ENCODE measurements at regions not wholly inside any gene's neighbourhood (a gene's known extent, or its start where the extent isn't known, plus 50 kb on each side); places are given as distances from the start of the nearest gene placed in this dataset.
"Not testable (repeated sequence)": the region's sequence is repeated elsewhere in the genome, so short reads cannot be mapped to it uniquely, and the experiment has no call there.

- Mint-ChIP-seq H3K36me3 (ENCODE audit: insufficient read depth in 1 of 3, low read depth in 3 of 3) (peaks cover 0 to 3% (median 0%) of the 10 kb centered on the region in 3 experiments; a peak in 1 of 7 replicates), H3K27me3 (ENCODE audit: low read depth) (peaks cover 2% of the 10 kb centered on the region; the same call in 1 of the 2 replicates), H3K27ac (no peak overlapping the region; a peak in 1 of 7 replicates), H3K4me3 (no peak overlapping the region), H3K9me3 (peaks cover 0 to 4% of the 10 kb centered on the region in 2 experiments; a peak in 1 of 5 replicates), H3K4me1 (peaks cover 3 to 14% of the 10 kb centered on the region in 2 experiments)
- Histone ChIP-seq H3K4ac (ENCODE audit: low read depth, low read length) (no peak overlapping the region), H3K9ac (ENCODE audit: extremely low read depth, insufficient read length, low read length) (no peak overlapping the region), H3T11ph (ENCODE audit: low read length) (no peak overlapping the region), H4K20me1 (ENCODE audit: control insufficient read depth, insufficient read depth, insufficient read length) (no peaks in the 10 kb centered on the region), H4K91ac (ENCODE audit: insufficient read length, low read depth, low read length) (no peak overlapping the region), H3K23me2 (ENCODE audit: insufficient read length, low read depth, low read length, poor library complexity, severe bottlenecking) (no peaks in the 10 kb centered on the region), H4K8ac (replicated peaks; ENCODE audit: insufficient read length, low read depth, low read length) (no peak overlapping the region), H2AFZ (ENCODE audit: low read length) (no peak overlapping the region), H4K5ac (ENCODE audit: insufficient read length, low read depth, low read length) (no peak overlapping the region), H3K23ac (ENCODE audit: insufficient read length, low read depth, low read length) (no peak overlapping the region), H3K27ac (ENCODE audit: insufficient read length, low read depth, low read length) (no peak overlapping the region), H3K56ac (ENCODE audit: insufficient read length, low read depth, low read length) (no peak overlapping the region), H3K79me2 (ENCODE audit: insufficient read depth, low read length) (no peaks in the 10 kb centered on the region), H3K79me1 (ENCODE audit: insufficient read depth, low read depth, low read length, poor library complexity, severe bottlenecking) (no peaks in the 10 kb centered on the region), H2BK15ac (ENCODE audit: low read depth, low read length) (no peak overlapping the region), H3K9me3 (ENCODE audit: control insufficient read depth, low read depth, low read length) (no peaks in the 10 kb centered on the region), H2BK5ac (ENCODE audit: insufficient read length, low read length) (no peak overlapping the region), H3K27me3 (ENCODE audit: insufficient read depth, low read length) (no peaks in the 10 kb centered on the region), H3K4me2 (ENCODE audit: insufficient read depth, insufficient read length, low read length) (no peak overlapping the region), H2BK12ac (ENCODE audit: insufficient read length, low read depth, low read length) (no peak overlapping the region), H2BK20ac (ENCODE audit: low read depth, low read length, poor library complexity, severe bottlenecking) (no peak overlapping the region), H3K4me1 (ENCODE audit: insufficient read depth, low read length) (no peaks in the 10 kb centered on the region), H2AK5ac (ENCODE audit: insufficient read length, low read length) (no peak overlapping the region), H3K14ac (ENCODE audit: insufficient read depth, low read length) (no peak overlapping the region), H3K18ac (ENCODE audit: insufficient read length, low read depth, low read length) (no peak overlapping the region), H2BK120ac (ENCODE audit: low read depth, low read length, poor library complexity, severe bottlenecking) (no peak overlapping the region)
- no CpG with 5 or more reads among the region's 18 CpGs for WGBS (ENCODE audit: extremely low coverage, insufficient read length, low lambda C conversion rate)
- no peak for DNase-seq
- TF ChIP-seq CTCF (conservative IDR thresholded peaks at IDR 0.05): no peak
Measured at GRCh38 chr3:194950906-194951628, 265.4 kb downstream of the FAM43A start.

DNA sequence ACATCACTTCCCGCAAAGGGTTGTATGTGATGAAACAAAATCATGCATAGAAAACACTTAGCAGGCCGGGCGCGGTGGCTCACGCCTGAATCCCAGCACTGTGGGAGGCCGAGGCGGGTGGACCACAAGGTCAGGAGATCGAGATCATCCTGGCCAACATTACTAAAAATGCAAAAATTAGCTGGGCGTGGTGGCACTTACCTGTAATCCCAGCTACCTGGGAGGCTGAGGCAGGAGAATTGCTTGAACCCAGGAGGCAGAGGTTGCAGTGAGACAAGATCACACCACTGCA lies 265.9 kb downstream of the FAM43A start:
- H3K4me3 Mint-ChIP-seq; H3K18ac ChIP-seq (ENCODE audit: insufficient read length, low read depth, low read length); H3K79me1 ChIP-seq (ENCODE audit: insufficient read depth, low read depth, low read length, poor library complexity, severe bottlenecking); H4K8ac ChIP-seq (replicated peaks; ENCODE audit: insufficient read length, low read depth, low read length); H3K4me2 ChIP-seq (ENCODE audit: insufficient read depth, insufficient read length, low read length); H3K9me3 Mint-ChIP-seq; H3K79me2 ChIP-seq (ENCODE audit: insufficient read depth, low read length); H3K56ac ChIP-seq (ENCODE audit: insufficient read length, low read depth, low read length); H2BK15ac ChIP-seq (ENCODE audit: low read depth, low read length); H3K14ac ChIP-seq (ENCODE audit: insufficient read depth, low read length); H4K91ac ChIP-seq (ENCODE audit: insufficient read length, low read depth, low read length); H2AFZ ChIP-seq (ENCODE audit: low read length); H3K23me2 ChIP-seq (ENCODE audit: insufficient read length, low read depth, low read length, poor library complexity, severe bottlenecking); H2BK5ac ChIP-seq (ENCODE audit: insufficient read length, low read length); H2BK120ac ChIP-seq (ENCODE audit: low read depth, low read length, poor library complexity, severe bottlenecking); H3K4me1 ChIP-seq (ENCODE audit: insufficient read depth, low read length); H2BK12ac ChIP-seq (ENCODE audit: insufficient read length, low read depth, low read length); H3K9ac ChIP-seq (ENCODE audit: extremely low read depth, insufficient read length, low read length); H2AK5ac ChIP-seq (ENCODE audit: insufficient read length, low read length); H4K5ac ChIP-seq (ENCODE audit: insufficient read length, low read depth, low read length); H3K27ac Mint-ChIP-seq; H3K4ac ChIP-seq (ENCODE audit: low read depth, low read length); H3K23ac ChIP-seq (ENCODE audit: insufficient read length, low read depth, low read length); H4K20me1 ChIP-seq (ENCODE audit: control insufficient read depth, insufficient read depth, insufficient read length); H3K27me3 ChIP-seq (ENCODE audit: insufficient read depth, low read length); H2BK20ac ChIP-seq (ENCODE audit: low read depth, low read length, poor library complexity, severe bottlenecking); H3K27me3 Mint-ChIP-seq (ENCODE audit: low read depth); DNase-seq; H3T11ph ChIP-seq (ENCODE audit: low read length); H3K4me1 Mint-ChIP-seq; H3K27ac ChIP-seq (ENCODE audit: insufficient read length, low read depth, low read length); H3K9me3 ChIP-seq (ENCODE audit: control insufficient read depth, low read depth, low read length); H3K36me3 Mint-ChIP-seq (ENCODE audit: insufficient read depth in 1 of 3, low read depth in 3 of 3): not testable (repeated sequence)
- no CpG with 5 or more reads among the region's 9 CpGs for WGBS (ENCODE audit: extremely low coverage, insufficient read length, low lambda C conversion rate)
